Ovary (tissue), 7 donors: ENCODE measurements at regions not wholly inside any gene's neighbourhood (a gene's known extent, or its start where the extent isn't known, plus 50 kb on each side); places are given as distances from the start of the nearest gene placed in this dataset.

Source experiments
- DNase-seq, 5 donors: peaks; one replicate each; pipeline ENCODE4 v3.0.0-alpha.2; 2019 to 2020
- H3K27ac ChIP-seq, 2 donors: fragments of 200-600 bp; one replicate each; pipeline versions ENCODE4 v1.5.1 to v1.8.0; 2019 to 2022
- H3K27me3 ChIP-seq: fragments of 200-600 bp; one replicate; pipeline ENCODE4 v1.8.0; 2022
- H3K36me3 ChIP-seq: fragments of 200-600 bp; sonication (generic); one replicate; pipeline ENCODE4 v1.5.1; 2019
- H3K4me1 ChIP-seq: one replicate; pipeline ENCODE4 v1.8.1; 2013; ENCODE audit warnings: mild to moderate bottlenecking, moderate library complexity; ENCODE audit not compliant: insufficient read depth
- H3K4me3 ChIP-seq: fragments of 200-600 bp; sonication (generic); one replicate; pipeline ENCODE4 v1.5.1; 2017
- H3K9me3 ChIP-seq, 2 donors: fragments of 200-600 bp in 1 of 2; sonication (generic) in 1 of 2; one replicate each; pipeline versions ENCODE4 v1.5.1 to v1.8.1; 2013 to 2019; ENCODE audit warnings: mild to moderate bottlenecking in 1 of 2, moderate library complexity in 1 of 2
- EP300 ChIP-seq: sonication (generic); formaldehyde crosslinking; IDR thresholded peaks from one replicate; pipeline ENCODE4 v1.6.1; 2017; ENCODE audit warnings: antibody characterized with exemption
- POLR2A ChIP-seq: fragments of 450-650 bp; IDR thresholded peaks from one replicate; pipeline ENCODE4 v1.6.1; 2017; ENCODE audit warnings: antibody characterized with exemption, mild to moderate bottlenecking, moderate library complexity
- WGBS, 3 donors: extraction: QIAGEN DNeasy Blood & Tissue Kit in 1 of 3; methylation state at CpG; one replicate each; pipeline versions ENCODE4 v1.1.5 to v1.1.7; 2013 to 2017; 5-methylcytosine and 5-hydroxymethylcytosine counted together
- intact Hi-C, 4 donors: fragments of 100-400 bp; cut with DNase I; formaldehyde crosslinking; loops; one replicate each; pipeline versions ENCODE4 v1.11.0 to v1.15.1; 2022 to 2023
- TF ChIP-seq, protein P1 (sequence below), 3 donors: fragments of 450-650 bp in 2 of 3; fragments of 200-600 bp in 1 of 3; IDR thresholded peaks; one replicate each; pipeline versions ENCODE4 v1.5.1 to v1.8.0; 2016 to 2022; ENCODE audit warnings: antibody characterized with exemption in 3 of 3, mild to moderate bottlenecking in 1 of 3
- donor health status: DM: no; HTN: no; CAD: no; lungs with moderate emphysema.
- donor health status: DM: no; HTN: no; CAD: no.
- donor health status: Bipolar disorder and iron deficiency.
- donor health status: DM: no; HTN: no; CAD: no.
- donor health status: DM: yes; HTN: yes; CAD: no.

DNA sequence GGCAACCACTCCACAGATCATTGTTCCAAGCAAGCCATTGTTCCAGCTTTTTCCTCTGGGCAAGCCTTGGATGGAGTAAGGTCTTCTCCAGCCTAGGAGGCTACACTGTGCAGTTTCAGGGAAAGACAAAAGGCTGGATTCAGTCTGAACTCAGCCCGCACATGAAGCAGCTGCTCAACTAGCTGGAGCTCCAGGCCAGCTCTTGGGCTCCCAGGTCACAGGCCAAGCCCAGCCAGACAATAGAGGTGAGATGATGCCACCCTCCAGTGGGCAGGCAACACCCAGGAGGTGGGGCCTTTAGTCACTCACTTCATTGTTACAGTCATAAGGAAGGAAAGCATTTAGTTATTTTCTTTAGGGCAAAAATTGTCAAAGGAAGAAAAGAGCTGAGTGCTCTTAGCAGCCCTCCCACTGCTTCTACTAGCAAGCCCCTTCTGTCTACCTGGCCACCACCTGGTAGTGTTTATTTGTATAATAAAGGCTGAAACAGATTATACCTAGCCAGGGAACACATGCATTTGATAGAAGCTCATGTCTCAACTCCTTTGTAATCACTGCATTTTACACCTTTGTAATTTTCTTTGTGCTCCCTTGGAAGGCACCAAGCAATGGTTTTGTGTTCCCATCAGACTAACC lies 253.4 kb downstream of the WDR11 start:
- Histone ChIP-seq H3K9me3 (no peaks in the 10 kb centered on the region), H3K27ac (no peak overlapping the region), H3K27me3 (no peaks in the 10 kb centered on the region), H3K36me3 (no peaks in the 10 kb centered on the region), H3K4me3 (no peak overlapping the region), H3K4me1 (no peaks in the 10 kb centered on the region)
- TF ChIP-seq EP300: no peak
- no peak for TF ChIP-seq POLR2A
- TF ChIP-seq, protein P1, sequence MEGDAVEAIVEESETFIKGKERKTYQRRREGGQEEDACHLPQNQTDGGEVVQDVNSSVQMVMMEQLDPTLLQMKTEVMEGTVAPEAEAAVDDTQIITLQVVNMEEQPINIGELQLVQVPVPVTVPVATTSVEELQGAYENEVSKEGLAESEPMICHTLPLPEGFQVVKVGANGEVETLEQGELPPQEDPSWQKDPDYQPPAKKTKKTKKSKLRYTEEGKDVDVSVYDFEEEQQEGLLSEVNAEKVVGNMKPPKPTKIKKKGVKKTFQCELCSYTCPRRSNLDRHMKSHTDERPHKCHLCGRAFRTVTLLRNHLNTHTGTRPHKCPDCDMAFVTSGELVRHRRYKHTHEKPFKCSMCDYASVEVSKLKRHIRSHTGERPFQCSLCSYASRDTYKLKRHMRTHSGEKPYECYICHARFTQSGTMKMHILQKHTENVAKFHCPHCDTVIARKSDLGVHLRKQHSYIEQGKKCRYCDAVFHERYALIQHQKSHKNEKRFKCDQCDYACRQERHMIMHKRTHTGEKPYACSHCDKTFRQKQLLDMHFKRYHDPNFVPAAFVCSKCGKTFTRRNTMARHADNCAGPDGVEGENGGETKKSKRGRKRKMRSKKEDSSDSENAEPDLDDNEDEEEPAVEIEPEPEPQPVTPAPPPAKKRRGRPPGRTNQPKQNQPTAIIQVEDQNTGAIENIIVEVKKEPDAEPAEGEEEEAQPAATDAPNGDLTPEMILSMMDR (IDR thresholded peaks at IDR 0.05): no peak
- WGBS, 3 donors: 89 to 100% (median 91%) methylated on average over 1 of the region's 1 CpG
- DNase-seq: no peak
- intact Hi-C loops: no loop called here

- no peak for DNase-seq
- Histone ChIP-seq H3K27ac (no peak overlapping the region), H3K4me1 (no peaks in the 10 kb centered on the region), H3K27me3 (no peaks in the 10 kb centered on the region), H3K4me3 (no peak overlapping the region), H3K9me3 (no peaks in the 10 kb centered on the region), H3K36me3 (no peaks in the 10 kb centered on the region)
- 74 to 86% (median 79%) methylated on average over 4 of the region's 4 CpGs for WGBS, 3 donors
- no peak for TF ChIP-seq EP300
- intact Hi-C loops: no loop called here
Measured at GRCh38 chr10:121106611-121107010, 255.4 kb downstream of the WDR11 start.

DNA sequence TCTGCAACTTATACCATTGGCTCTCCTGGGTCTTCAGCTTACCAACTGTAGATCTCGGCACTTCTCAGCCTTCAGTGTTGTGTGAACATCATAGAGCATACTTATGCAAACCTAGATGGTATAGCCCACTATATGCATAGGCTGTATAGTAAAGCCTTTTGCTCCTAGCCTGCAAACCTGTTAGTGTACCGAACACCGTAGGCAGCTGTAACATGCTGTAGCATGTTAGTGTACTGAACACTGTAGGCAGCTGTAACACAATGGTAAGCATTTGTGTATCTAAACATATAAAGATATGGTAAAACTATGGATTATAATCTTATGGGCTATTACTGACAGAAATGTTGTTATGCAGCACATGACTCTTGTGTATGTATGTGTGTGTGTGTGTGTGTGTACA lies 256.9 kb downstream of the WDR11 start:
- no peak overlapping the region for H3K4me3 ChIP-seq
- H3K27ac ChIP-seq: no peak overlapping the region
- WGBS, 3 donors: 94 to 100% (median 99%) methylated on average over 3 of the region's 3 CpGs
- intact Hi-C loops: no loop called here
- no peaks in the 10 kb centered on the region for H3K27me3 ChIP-seq
- no peaks in the 10 kb centered on the region for H3K9me3 ChIP-seq
- no peaks in the 10 kb centered on the region for H3K4me1 ChIP-seq
- H3K36me3 ChIP-seq: no peaks in the 10 kb centered on the region
- TF ChIP-seq EP300 (no peak), POLR2A (no peak)
- TF ChIP-seq, protein P1 (IDR thresholded peaks at IDR 0.05): no peak
- no peak for DNase-seq

GRCh38 chr10:121110369-121110768 lies 259.2 kb downstream of the WDR11 start:
- TF ChIP-seq POLR2A (no peak), EP300 (no peak)
- TF ChIP-seq, protein P1 (IDR thresholded peaks at IDR 0.05): no peak
- no peak overlapping the region for H3K4me3 ChIP-seq
- no peaks in the 10 kb centered on the region for H3K4me1 ChIP-seq
- DNase-seq: no peak
- H3K9me3 ChIP-seq: no peaks in the 10 kb centered on the region
- H3K27ac ChIP-seq: no peak overlapping the region
- intact Hi-C loops: no loop called here
- H3K36me3 ChIP-seq: no peaks in the 10 kb centered on the region
- H3K27me3 ChIP-seq: no peaks in the 10 kb centered on the region

DNA sequence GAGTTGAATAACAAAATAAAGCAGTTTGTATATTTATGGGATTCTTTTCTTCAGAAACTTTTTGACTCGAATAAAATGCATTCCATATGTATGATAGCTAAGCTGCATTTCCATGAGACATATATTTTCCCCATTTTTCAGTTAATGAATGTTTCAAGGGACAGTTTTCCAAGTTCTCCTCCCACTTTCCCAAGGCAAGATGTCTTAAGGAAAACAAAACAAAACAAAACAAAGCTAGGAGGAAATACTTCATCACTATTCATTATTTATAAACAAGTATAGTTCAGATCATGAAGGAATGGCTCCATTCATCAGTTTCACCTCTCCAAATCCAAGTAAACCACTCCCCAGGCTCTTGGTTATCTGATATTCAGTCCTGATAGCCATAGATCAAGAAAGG lies 261.0 kb downstream of the WDR11 start:
- H3K36me3 ChIP-seq: no peaks in the 10 kb centered on the region
- no peaks in the 10 kb centered on the region for H3K9me3 ChIP-seq
- H3K27me3 ChIP-seq: no peaks in the 10 kb centered on the region
- DNase-seq: no peak
- no peak overlapping the region for H3K27ac ChIP-seq
- 9 to 22% (median 11%) methylated on average over 1 of the region's 1 CpG for WGBS, 3 donors
- intact Hi-C loops: no loop called here
- H3K4me1 ChIP-seq: no peaks in the 10 kb centered on the region
- no peak overlapping the region for H3K4me3 ChIP-seq
- TF ChIP-seq POLR2A (no peak), EP300 (no peak)
- TF ChIP-seq, protein P1 (IDR thresholded peaks at IDR 0.05): no peak
